ENCODE measurements at regions not wholly inside any gene's neighbourhood (a gene's known extent, or its start where the extent isn't known, plus 50 kb on each side); places are given as distances from the start of the nearest gene placed in this dataset.

DNA sequence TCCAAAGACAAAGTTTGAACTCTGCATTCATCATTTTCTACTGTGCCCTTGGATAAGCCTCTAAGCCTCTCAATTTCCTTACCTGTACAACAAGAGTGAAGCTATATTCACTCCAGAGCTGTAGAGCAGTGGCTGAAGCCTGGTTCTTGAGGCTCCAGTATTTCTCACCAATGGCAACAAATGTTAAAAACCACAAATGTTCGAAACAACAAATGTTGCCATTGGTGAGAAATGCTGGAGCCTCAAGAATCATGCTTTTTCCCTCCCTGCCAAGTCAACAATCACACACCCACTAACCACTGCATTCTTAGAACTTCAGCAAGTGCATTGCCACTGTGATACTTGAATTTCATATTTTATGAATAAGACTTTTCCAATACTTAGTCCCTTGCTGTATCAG is 237.9 kb downstream of the TMEM26 start:
- POLR2A ChIA-PET (ENCODE audit: unreplicated experiment), result no interaction called here
- TF ChIP-seq EZH2 (IDR thresholded peaks at IDR 0.05; ENCODE audit: low read length, unreplicated experiment), result no peak
- TF ChIP-seq, protein P1, sequence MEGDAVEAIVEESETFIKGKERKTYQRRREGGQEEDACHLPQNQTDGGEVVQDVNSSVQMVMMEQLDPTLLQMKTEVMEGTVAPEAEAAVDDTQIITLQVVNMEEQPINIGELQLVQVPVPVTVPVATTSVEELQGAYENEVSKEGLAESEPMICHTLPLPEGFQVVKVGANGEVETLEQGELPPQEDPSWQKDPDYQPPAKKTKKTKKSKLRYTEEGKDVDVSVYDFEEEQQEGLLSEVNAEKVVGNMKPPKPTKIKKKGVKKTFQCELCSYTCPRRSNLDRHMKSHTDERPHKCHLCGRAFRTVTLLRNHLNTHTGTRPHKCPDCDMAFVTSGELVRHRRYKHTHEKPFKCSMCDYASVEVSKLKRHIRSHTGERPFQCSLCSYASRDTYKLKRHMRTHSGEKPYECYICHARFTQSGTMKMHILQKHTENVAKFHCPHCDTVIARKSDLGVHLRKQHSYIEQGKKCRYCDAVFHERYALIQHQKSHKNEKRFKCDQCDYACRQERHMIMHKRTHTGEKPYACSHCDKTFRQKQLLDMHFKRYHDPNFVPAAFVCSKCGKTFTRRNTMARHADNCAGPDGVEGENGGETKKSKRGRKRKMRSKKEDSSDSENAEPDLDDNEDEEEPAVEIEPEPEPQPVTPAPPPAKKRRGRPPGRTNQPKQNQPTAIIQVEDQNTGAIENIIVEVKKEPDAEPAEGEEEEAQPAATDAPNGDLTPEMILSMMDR (conservative IDR thresholded peaks at IDR 0.05; ENCODE audit: low read depth, low read length), result no peak
- TF ChIP-seq EZH2phosphoT487 (IDR thresholded peaks at IDR 0.05; ENCODE audit: borderline replicate concordance, low read length), result no peak
- no peaks in the 10 kb centered on the region for H3K9me2 ChIP-seq (replicated peaks; ENCODE audit: low read length)
- H4K20me1 ChIP-seq (ENCODE audit: low read length), result no peaks in the 10 kb centered on the region
- H2AFZ ChIP-seq (ENCODE audit: low read length), result no peak overlapping the region
- no peaks in the 10 kb centered on the region for H3K36me3 ChIP-seq (ENCODE audit: low read depth, low read length)
- DNase-seq (peak; percentile 26), ATAC-seq (peak; percentile 40; the same call in 1 of the 2 replicates)
- no peak overlapping the region for H3K4me2 ChIP-seq (ENCODE audit: low read length)
- no peaks in the 10 kb centered on the region for H3K4me1 ChIP-seq (ENCODE audit: insufficient read depth, low read length)
- H3K9me3 ChIP-seq (ENCODE audit: low read length), result no peaks in the 10 kb centered on the region
- H3K79me2 ChIP-seq (ENCODE audit: low read length), result no peaks in the 10 kb centered on the region
- BruUV-seq (replicated peaks), result no TSS peak
- H3K4me3 ChIP-seq (ENCODE audit: low read length), result no peak overlapping the region
- no peak overlapping the region for H3K27ac ChIP-seq (ENCODE audit: low read length)
- H3K9ac ChIP-seq (ENCODE audit: low read length), result no peak overlapping the region
- H3F3A ChIP-seq (ENCODE audit: low read length, unreplicated experiment), result no peaks in the 10 kb centered on the region
- intact Hi-C loops (cut with micrococcal nuclease), result no loop called here
- peaks cover 4% of the 10 kb centered on the region; the same call in 1 of the 2 replicates for H3K27me3 ChIP-seq (ENCODE audit: low read length)
- CTCF ChIA-PET, result no interaction called here

DNA sequence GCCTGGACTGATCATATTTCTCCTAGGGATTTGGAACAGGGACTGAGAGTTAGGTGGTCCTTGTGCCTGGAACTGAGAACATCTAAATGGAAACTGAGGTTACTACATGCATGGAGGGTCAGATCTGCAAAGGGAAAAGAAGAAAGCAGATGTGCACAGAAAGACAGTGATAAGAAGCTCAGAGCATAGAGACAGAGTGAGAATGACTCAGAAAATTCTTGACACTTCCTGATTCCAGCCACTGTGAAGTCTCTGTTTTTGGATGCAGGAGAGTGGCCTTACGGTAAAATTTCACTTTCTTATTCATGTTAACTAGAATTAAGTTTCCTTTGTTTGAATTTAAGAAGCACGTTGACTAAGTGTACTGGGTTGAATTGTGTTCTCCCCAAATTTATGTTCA is 241.7 kb downstream of the TMEM26 start:
- H3K9me2 ChIP-seq (replicated peaks; ENCODE audit: low read length), result 0 out of 2 replicates have a peak, but pooled peaks cover 3% of the 10 kb centered on the region
- no peak overlapping the region for H3K9ac ChIP-seq (ENCODE audit: low read length)
- ATAC-seq (no peak), DNase-seq (no peak)
- TF ChIP-seq EZH2phosphoT487 (IDR thresholded peaks at IDR 0.05; ENCODE audit: borderline replicate concordance, low read length) (no peak), EZH2 (IDR thresholded peaks at IDR 0.05; ENCODE audit: low read length, unreplicated experiment) (no peak)
- TF ChIP-seq, protein P1 (conservative IDR thresholded peaks at IDR 0.05; ENCODE audit: low read depth, low read length), result no peak
- no peaks in the 10 kb centered on the region for H3K9me3 ChIP-seq (ENCODE audit: low read length)
- H3K4me3 ChIP-seq (ENCODE audit: low read length), result no peak overlapping the region
- CTCF ChIA-PET, result no interaction called here
- no peaks in the 10 kb centered on the region for H3K4me1 ChIP-seq (ENCODE audit: insufficient read depth, low read length)
- intact Hi-C loops (cut with micrococcal nuclease), result no loop called here
- no peak overlapping the region for H3K4me2 ChIP-seq (ENCODE audit: low read length)
- POLR2A ChIA-PET (ENCODE audit: unreplicated experiment), result no interaction called here
- BruUV-seq (replicated peaks), result no TSS peak
- H3K27ac ChIP-seq (ENCODE audit: low read length), result no peak overlapping the region
- no peaks in the 10 kb centered on the region for H4K20me1 ChIP-seq (ENCODE audit: low read length)
- peaks cover 6% of the 10 kb centered on the region; the same call in 1 of the 2 replicates for H3K27me3 ChIP-seq (ENCODE audit: low read length)
- H3K36me3 ChIP-seq (ENCODE audit: low read depth, low read length), result no peaks in the 10 kb centered on the region
- no peaks in the 10 kb centered on the region for H3F3A ChIP-seq (ENCODE audit: low read length, unreplicated experiment)
- H2AFZ ChIP-seq (ENCODE audit: low read length), result no peak overlapping the region
- H3K79me2 ChIP-seq (ENCODE audit: low read length), result no peaks in the 10 kb centered on the region

DNA sequence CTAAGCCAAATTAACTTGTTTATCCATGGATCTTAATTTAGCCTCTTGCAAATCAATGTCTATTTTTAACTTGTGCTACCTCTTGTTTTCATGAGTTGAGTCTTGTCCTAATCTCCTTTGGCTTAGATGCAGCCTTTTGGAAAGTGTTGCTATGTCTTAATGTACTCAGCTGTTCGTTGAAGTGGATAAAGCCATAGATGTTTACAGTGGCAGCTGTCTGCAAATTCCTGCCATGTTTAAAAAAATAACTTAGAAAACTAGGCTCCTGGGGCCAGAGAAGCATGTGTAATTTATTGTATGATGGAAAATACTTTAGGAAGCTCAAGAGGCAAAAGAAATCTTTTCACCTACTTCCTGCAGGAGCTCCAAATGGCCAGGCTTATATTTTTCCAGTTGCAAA is 253.1 kb upstream of the RHOBTB1 start:
- intact Hi-C loops (cut with micrococcal nuclease), result no loop called here

More for the DNA sequence above, 253.1 kb upstream of the RHOBTB1 start:
- H3K4me2 ChIP-seq (ENCODE audit: low read length), result no peak overlapping the region
- DNase-seq (no peak), ATAC-seq (no peak)
- H3K9me2 ChIP-seq (replicated peaks; ENCODE audit: low read length), result no peaks in the 10 kb centered on the region; the same call in 1 of the 2 replicates
- H3F3A ChIP-seq (ENCODE audit: low read length, unreplicated experiment), result no peaks in the 10 kb centered on the region
- H2AFZ ChIP-seq (ENCODE audit: low read length), result no peak overlapping the region
- no peak overlapping the region for H3K9ac ChIP-seq (ENCODE audit: low read length)
- no peaks in the 10 kb centered on the region for H4K20me1 ChIP-seq (ENCODE audit: low read length)
- H3K9me3 ChIP-seq (ENCODE audit: low read length), result peaks cover 9% of the 10 kb centered on the region; the same call in 1 of the 2 replicates
- no peaks in the 10 kb centered on the region for H3K27me3 ChIP-seq (ENCODE audit: low read length)
- no TSS peak for BruUV-seq (replicated peaks)
- no peaks in the 10 kb centered on the region for H3K79me2 ChIP-seq (ENCODE audit: low read length)
- POLR2A ChIA-PET (ENCODE audit: unreplicated experiment), result interaction anchor here (0.6 kb wide), 1 partner anchor 47 kb away, joined by 4 read pairs; no protein-coding TSS in a partner anchor
- H3K4me3 ChIP-seq (ENCODE audit: low read length), result no peak overlapping the region
- no peaks in the 10 kb centered on the region for H3K4me1 ChIP-seq (ENCODE audit: insufficient read depth, low read length)
- TF ChIP-seq, protein P1 (conservative IDR thresholded peaks at IDR 0.05; ENCODE audit: low read depth, low read length), result no peak
- TF ChIP-seq EZH2phosphoT487 (IDR thresholded peaks at IDR 0.05; ENCODE audit: borderline replicate concordance, low read length) (no peak), EZH2 (IDR thresholded peaks at IDR 0.05; ENCODE audit: low read length, unreplicated experiment) (no peak)
- no peaks in the 10 kb centered on the region for H3K36me3 ChIP-seq (ENCODE audit: low read depth, low read length)
- CTCF ChIA-PET, result no interaction called here
- no peak overlapping the region for H3K27ac ChIP-seq (ENCODE audit: low read length)
